Colonic mucosa (tissue), 4 donors: ENCODE measurements at regions not wholly inside any gene's neighbourhood (a gene's known extent, or its start where the extent isn't known, plus 50 kb on each side); places are given as distances from the start of the nearest gene placed in this dataset.

Experiments used
- DNase-seq: peaks from one replicate; pipeline ENCODE4 v3.0.0-alpha.2; 2020
- H3K27ac ChIP-seq: fragments of 200-600 bp; one replicate; pipeline ENCODE4 v1.8.0; 2021
- H3K27me3 ChIP-seq: fragments of 200-600 bp; one replicate; pipeline ENCODE4 v1.8.0; 2021
- H3K36me3 ChIP-seq: fragments of 200-600 bp; one replicate; pipeline ENCODE4 v1.8.0; 2021
- H3K4me1 ChIP-seq: fragments of 200-600 bp; one replicate; pipeline ENCODE4 v1.8.0; 2021; ENCODE audit warnings: mild to moderate bottlenecking
- H3K4me3 ChIP-seq: fragments of 200-600 bp; one replicate; pipeline ENCODE4 v1.8.0; 2021
- H3K9ac ChIP-seq, 2 donors: one replicate each; pipeline ENCODE4 v1.7.0; 2013; ENCODE audit warnings: control low read depth in 2 of 2, low read depth in 2 of 2, low read length in 2 of 2
- H3K9me3 ChIP-seq: fragments of 200-600 bp; one replicate; pipeline ENCODE4 v1.8.0; 2021
- CTCF ChIP-seq: fragments of 200-600 bp; IDR thresholded peaks from one replicate; pipeline ENCODE4 v1.8.0; 2022; ENCODE audit warnings: antibody characterized with exemption, mild to moderate bottlenecking
- intact Hi-C: fragments of 100-400 bp; cut with DNase I; formaldehyde crosslinking; loops from one replicate; pipeline ENCODE4 v1.14.1; 2022
- donor health status: healthy.
- donor health status: DM: no; HTN: no; CAD: no.
- donor health status: DM: no; HTN: no; CAD: no.

GRCh38 chr4:175871774-175872405, 59.8 kb upstream of the GPM6A start:
- no peaks in the 10 kb centered on the region for H3K9me3 ChIP-seq
- no peak for DNase-seq

GRCh38 chr4:175873707-175874106, 61.6 kb upstream of the GPM6A start:
- TF ChIP-seq CTCF, result no peak
- Histone ChIP-seq H3K4me1 (no peaks in the 10 kb centered on the region), H3K27me3 (no peaks in the 10 kb centered on the region), H3K27ac (no peak overlapping the region), H3K4me3 (no peak overlapping the region), H3K36me3 (no peaks in the 10 kb centered on the region), H3K9me3 (no peaks in the 10 kb centered on the region), H3K9ac (no peak overlapping the region)
- DNase-seq, result no peak
- intact Hi-C loops, result no loop called here

More at GRCh38 chr4:175871774-175872405, 59.8 kb upstream of the GPM6A start:
- TF ChIP-seq CTCF, result no peak
- no peaks in the 10 kb centered on the region for H3K27me3 ChIP-seq
- H3K27ac ChIP-seq, result no peak overlapping the region
- H3K36me3 ChIP-seq, result no peaks in the 10 kb centered on the region
- no peak overlapping the region for H3K4me3 ChIP-seq
- H3K9ac ChIP-seq, result no peak overlapping the region
- intact Hi-C loops, result no loop called here
- H3K4me1 ChIP-seq, result no peaks in the 10 kb centered on the region

GRCh38 chr4:175874306-175874705, 62.2 kb upstream of the GPM6A start:
- H3K27ac ChIP-seq, result no peak overlapping the region
- no peaks in the 10 kb centered on the region for H3K36me3 ChIP-seq
- no peak for TF ChIP-seq CTCF
- no peaks in the 10 kb centered on the region for H3K27me3 ChIP-seq
- H3K4me1 ChIP-seq, result no peaks in the 10 kb centered on the region
- no peak overlapping the region for H3K9ac ChIP-seq
- no peak overlapping the region for H3K4me3 ChIP-seq
- no peak for DNase-seq
- no peaks in the 10 kb centered on the region for H3K9me3 ChIP-seq
- intact Hi-C loops, result no loop called here

- intact Hi-C loops, result no loop called here
- no peaks in the 10 kb centered on the region for H3K27me3 ChIP-seq
- TF ChIP-seq CTCF, result no peak
- no peak overlapping the region for H3K27ac ChIP-seq
- H3K36me3 ChIP-seq, result no peaks in the 10 kb centered on the region
- no peaks in the 10 kb centered on the region for H3K4me1 ChIP-seq
- no peaks in the 10 kb centered on the region for H3K9me3 ChIP-seq
- no peak for DNase-seq
- H3K4me3 ChIP-seq, result no peak overlapping the region
- no peak overlapping the region for H3K9ac ChIP-seq
These were observed 64.1 kb upstream of the GPM6A start for GRCh38 chr4:175875993-175876771.

- TF ChIP-seq CTCF, result no peak
- no peak overlapping the region for H3K4me3 ChIP-seq
- no peaks in the 10 kb centered on the region for H3K4me1 ChIP-seq
These were observed 70.8 kb upstream of the GPM6A start for GRCh38 chr4:175882891-175883290.

More at GRCh38 chr4:175882891-175883290, 70.8 kb upstream of the GPM6A start:
- Histone ChIP-seq H3K36me3 (no peaks in the 10 kb centered on the region), H3K27ac (no peak overlapping the region), H3K9me3 (no peaks in the 10 kb centered on the region), H3K9ac (no peak overlapping the region), H3K27me3 (no peaks in the 10 kb centered on the region)
- no peak for DNase-seq
- intact Hi-C loops, result no loop called here
